OCI-LY1 (cell line): ENCODE measurements at regions not wholly inside any gene's neighbourhood (a gene's known extent, or its start where the extent isn't known, plus 50 kb on each side); places are given as distances from the start of the nearest gene placed in this dataset.

ENCODE experiments used
- CTCF ChIP-seq: fragments of 200-600 bp; sonication (generic), shearing (Covaris generic); IDR thresholded peaks from 2 replicates; pipeline ENCODE4 v1.5.1; 2017; ENCODE audit warnings: mild to moderate bottlenecking, antibody characterized with exemption, low read length, moderate library complexity, mixed read lengths
- EZH2 ChIP-seq: fragments of 200-600 bp; sonication (generic), shearing (Covaris generic); IDR thresholded peaks from 2 replicates; pipeline ENCODE4 v1.8.0; 2017; ENCODE audit warnings: borderline replicate concordance, mixed run types, mild to moderate bottlenecking, antibody characterized with exemption, low read length, moderate library complexity, mixed read lengths

- TF ChIP-seq CTCF: no peak
- no peak for TF ChIP-seq EZH2
These were observed 246.0 kb upstream of the AJAP1 start for GRCh38 chr1:4408380-4408779.
